HG03097 (cell line): ENCODE measurements at regions not wholly inside any gene's neighbourhood (a gene's known extent, or its start where the extent isn't known, plus 50 kb on each side); places are given as distances from the start of the nearest gene placed in this dataset.

ENCODE experiments used
- ATAC-seq: cut with Tn5 transposase; IDR thresholded peaks from one replicate; pipeline ENCODE4 v1.9.1; 2021; ENCODE audit not compliant: unreplicated experiment, low FRiP score

DNA sequence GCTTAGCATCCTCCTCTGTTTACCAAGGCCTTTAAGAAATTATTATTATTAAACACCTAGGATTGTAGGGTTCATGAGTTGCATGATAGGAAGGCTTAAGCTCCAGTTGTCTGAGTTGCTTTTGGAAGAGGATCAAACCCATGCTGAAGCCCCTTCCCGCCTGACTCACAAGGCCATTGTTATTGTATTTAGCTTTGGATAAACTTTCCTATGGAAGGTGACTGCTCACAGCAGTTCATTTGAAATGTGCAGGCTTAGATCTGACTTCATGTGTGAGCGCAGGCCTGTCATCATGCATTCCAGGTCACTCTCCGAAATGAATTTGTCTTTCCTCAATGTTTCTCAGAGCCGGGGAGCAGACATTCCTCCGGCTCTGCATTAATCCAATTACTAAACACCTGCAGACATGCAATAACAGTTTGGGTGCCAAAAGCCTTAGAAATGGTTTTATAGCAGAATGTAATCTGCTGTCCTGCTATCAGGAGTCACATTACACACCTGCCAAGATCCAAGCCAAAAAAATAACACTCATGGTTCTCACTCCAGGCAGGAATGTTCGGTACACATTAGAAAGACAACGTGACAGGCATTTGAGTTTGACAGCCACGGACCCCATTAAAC, 119.9 kb downstream of the OSR1 start:
- no peak for ATAC-seq

DNA sequence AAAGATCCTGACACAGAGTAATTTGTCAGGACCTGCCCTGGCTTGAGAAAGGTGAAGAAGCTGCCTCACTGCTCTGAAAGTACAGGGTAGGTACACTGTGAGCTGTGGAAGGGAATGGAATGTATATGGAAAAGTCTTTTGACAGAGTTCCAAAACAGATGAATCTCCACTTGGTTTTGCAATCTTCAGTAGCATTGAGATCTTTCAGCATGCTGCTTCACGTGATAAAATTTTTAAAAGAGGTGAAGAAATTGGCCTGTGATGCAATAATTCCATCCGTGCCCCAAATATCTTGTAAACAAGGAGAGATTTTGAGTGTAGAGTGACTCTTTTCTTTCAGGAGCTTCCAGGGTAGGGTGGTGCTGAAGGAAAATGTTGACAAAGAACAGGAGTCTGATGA, 123.1 kb downstream of the OSR1 start:
- no peak for ATAC-seq

DNA sequence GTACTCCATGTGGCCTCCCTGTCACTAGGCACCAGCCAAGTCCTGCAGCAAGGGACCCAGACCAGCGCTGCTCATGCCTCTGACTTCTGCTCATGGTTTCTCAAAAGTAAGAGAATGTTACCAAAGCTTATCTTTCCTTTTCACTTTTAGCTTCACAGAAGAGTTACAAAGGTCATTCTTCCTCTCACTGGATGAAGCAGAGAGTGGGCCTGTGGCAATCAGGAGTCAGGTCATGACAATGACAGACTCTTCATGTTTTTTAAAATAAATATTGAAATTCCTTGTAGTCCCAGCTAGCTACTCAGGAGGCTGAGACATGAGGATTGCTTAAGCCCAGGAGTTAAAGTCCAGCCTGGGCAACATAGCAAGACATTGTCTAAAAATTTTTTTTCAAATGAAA, 126.1 kb downstream of the OSR1 start:
- ATAC-seq = no peak

DNA sequence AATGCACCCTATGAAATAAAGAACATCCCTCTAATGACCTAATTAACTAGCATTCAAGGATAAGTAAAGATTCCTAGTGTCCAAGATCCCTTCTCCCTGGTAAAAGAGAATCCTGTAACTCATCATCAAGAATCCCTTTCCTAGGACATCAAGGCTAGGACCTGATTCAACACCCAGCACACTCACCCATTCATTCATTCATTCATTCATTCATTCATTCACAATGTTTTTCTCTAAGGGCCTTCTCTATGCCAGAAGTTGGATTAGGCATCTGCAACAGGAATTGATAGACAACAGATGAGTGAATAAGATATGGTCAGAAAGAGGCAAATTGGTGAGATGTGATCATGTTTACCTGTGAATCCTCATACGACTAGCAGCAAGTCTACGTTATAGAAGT, 126.8 kb downstream of the OSR1 start:
- no peak for ATAC-seq

DNA sequence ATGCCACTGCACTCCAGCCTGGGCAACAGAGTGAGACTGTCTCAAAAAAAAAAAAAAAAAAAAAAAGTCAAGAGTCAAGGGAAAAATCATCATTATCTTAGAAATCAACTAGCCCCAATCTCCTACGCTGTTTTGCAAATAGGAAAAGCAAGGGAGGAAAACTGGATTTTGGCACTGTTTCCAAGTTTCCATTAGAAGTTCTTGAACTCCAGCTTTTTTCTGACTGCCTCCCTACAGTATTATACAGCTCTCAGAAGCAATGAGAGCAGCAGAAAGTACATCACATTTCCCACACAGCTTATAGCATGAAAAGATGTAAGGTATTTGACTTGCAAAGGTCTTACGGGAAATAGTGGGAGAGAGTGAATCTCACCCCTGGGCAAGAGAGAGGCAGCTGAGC, 127.8 kb downstream of the OSR1 start:
- no peak for ATAC-seq

DNA sequence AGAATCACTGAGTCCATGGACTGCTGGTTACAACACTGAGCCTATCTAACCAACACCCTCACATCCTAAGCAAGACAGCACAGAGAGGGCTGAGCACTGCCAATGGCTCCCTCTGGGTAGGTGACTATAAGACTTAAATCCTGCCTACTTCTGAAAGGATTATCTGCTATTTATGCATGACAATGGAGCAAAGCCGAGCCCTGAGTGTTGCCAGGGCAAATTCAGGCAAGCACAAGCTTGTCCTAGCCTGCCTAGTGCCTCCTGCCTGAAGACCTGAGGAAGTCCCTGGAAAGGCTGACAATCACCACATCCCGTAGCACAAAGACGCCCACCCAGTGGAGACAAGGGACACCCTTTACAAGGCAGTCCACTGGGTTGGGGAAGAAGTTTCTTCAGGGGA, 129.7 kb downstream of the OSR1 start:
- ATAC-seq = no peak

DNA sequence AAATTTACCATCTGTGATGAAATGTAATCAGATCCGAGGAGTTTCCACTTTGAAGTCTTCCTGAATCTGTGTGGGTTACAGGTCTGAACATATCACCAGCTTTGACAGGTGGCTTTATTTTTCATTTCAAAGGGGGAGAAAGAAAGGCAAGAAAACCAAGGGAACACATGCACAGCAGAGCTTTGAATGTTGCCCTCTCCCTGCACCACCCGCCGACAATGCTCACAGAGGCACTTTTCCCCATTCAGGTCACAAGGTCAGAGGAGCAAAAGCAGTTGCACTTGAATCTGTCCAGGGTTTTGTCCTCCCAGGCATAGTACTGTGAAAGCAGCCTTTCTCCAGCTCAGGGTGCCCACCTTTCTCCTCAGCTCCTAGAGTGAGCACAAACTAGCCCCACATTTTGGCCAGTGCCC, 130.2 kb downstream of the OSR1 start:
- no peak for ATAC-seq

DNA sequence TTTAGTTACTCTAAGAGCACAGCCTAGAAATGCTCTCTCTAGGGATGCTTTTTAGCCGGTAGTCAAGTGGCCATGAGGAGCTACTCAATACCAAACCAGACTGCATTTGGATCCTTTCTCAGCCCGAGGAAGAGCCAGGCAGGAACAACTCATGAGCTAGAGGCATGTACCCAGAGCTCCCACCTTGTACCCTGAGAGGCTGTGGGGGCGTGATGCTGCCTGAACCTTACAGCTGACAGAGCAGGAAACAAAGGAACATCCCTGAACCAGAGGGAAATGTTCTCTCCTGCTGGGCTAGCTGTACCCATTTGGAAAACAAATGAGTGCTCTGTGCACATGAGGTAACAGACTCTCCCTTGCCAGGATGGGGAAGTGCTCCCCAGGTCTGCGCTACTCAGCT, 131.6 kb downstream of the OSR1 start:
- ATAC-seq = no peak

DNA sequence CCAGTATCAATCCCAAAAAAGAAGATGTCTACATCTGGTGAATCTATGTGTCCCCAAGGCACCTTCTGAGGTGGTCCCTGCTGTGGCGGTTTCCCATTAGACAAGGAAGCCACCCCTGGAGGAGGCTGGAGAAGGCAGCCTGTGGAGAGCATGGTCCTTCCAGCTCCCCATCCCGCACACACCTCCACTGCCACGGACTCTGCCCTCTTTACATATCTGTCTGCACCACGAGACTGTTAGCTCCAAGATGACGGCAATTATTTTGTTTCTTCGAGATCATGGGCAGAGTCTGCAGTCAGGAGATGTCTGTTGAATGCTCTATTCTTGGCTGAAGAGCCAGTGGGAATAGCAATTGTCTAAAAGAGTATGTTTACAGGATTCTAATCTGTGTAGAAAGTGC, 132.0 kb downstream of the OSR1 start:
- ATAC-seq = no peak

DNA sequence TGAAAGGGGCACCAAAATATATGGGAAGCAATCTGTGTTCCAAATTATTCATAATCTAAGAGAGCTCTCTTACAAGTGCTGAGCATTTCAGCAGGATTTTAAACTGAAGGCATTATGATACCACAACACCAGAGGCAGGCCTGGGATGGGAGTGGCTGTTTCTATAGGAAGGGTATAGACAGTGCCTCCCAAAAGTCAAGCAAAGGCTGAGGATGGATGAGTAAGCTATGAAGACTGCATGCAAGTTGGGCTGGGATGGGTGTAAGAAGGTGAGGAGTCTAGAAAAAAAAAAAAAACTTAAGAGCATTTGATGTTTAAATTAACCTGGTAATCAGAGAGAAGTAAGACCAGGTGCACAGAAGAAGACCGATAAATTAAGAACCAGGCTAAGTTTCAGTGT, 132.5 kb downstream of the OSR1 start:
- no peak for ATAC-seq

DNA sequence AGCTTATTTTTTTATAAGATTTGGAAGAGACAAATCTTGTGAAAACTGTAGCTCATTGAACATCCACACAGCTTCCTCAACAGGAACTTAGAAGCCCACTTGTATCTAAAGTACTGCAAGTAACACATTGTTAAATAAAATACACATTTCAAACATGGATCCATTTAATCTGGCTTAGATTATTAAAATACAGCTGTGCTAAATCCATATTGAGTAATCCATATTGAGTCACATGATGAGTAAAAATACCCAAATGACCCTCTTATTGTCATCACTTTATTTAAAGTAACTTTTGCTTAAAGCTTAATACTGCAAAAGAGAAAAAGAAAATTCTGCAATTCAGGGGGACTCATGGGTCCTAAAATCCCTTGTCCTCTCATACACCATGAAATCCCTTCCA, 133.3 kb downstream of the OSR1 start:
- no peak for ATAC-seq

DNA sequence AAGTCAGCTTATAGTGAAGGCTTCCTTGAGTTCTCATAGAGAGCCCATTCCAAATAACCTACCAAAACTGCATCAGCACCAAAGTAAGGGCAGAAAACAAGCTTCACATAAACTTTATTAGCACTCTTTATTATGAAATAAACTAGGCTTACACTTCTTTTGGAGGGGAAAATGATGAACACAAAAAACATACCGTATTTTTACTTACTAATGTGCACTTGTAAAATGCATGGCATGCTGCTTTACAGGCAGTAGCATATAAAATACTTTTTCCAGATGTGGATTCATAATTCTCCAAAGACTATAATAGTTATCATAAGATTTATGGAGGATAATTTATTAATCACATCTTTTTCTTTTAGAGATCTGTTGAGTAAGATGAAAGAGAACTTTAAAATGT, 133.9 kb downstream of the OSR1 start:
- no peak for ATAC-seq

DNA sequence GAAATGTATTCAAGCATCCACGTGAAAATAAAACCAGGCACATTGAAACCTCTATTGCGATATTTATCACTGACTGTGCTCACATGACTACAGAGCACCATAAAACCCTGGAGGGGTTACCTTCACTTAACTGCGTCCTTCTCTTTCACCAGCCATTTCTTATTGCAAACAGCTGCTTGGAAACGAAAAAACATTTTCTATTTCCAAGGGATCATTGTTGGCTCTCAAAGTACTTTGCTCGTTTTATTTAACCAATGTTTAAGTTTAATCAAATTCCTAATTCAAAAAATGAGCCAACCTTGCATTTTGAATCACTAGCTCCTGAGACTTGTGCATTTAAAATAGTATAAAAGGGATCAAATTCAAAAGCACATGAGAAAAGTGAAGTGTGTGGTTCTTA, 134.4 kb downstream of the OSR1 start:
- no peak for ATAC-seq

DNA sequence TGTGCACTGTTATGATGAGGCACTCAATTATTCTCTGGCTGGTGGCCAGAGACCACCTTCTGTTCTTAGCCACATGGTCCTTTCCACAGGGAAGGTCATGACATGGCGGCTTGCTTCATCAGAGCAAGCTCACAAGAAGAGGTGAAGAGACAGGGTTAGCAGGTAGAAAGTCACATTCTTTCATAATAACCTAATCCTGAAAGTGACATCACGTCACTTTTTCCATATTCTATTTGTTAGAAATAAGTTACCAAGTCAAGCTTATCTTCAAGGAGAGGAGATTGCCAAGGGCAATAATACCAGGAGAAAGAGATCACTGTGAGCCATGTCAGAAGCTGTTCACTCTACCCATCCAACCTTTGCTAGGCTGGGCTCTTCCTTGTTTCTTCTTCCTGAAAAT, 139.4 kb downstream of the OSR1 start:
- ATAC-seq = no peak

DNA sequence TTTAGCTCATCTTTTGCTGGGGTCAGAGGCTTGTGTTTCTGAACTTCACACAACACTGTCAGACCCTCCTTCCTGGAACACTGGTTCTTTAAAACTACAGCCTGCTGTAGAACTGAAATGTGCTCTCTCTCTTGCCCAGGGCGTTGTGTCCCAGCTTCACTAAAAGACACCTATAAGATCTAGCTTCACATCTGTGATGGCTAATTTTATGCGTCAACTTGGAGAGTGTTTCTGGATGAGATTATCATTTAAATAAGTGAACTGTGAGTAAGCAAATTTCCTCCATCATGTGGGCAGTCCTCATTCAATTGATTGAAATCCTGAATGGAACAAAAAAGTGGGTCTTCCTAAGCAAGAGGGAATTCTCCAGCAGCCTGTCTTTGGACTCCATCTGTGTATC, 140.3 kb downstream of the OSR1 start:
- ATAC-seq = no peak

DNA sequence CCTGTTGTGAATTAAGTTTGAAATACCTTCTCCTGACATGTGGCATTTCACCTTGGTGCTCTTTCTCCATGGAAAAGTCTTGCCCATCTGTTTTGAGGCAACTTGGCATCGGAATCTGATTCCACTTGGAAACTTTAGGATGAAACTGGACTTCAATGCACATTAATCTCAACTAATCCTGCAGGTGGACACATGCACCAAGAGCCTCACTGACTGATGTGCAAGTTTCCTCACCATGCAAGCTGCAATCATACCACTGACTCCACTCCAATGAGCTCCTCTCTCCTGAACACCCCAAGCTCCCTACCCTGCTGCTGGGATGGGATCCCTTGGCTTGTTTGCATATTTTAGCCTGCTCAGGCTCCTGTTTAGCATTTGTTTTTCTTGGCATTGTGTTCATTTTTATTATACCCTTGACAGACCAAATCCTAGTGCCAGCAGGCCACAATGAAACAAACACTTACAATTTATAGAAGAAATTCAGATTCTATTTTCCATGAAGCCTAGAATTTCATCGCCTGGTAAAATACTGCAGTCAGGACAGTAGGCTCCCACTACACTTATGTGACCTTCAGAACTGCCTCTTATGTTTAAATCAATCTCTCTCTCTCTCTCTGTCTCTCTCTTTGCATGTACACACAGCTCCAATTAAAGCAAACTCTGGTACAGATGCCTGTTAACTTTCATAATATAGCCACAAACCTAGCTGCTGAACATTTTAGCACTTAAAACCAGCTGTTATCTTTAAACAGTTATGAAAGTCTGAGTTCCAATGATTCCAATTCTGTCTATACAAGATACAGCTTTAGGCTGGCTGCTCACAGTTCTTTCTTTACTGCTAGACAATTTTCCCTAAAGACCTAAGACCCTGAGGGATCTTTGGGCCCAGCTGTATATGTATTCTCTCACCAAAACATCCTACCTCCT, 141.5 kb downstream of the OSR1 start:
- no peak for ATAC-seq

DNA sequence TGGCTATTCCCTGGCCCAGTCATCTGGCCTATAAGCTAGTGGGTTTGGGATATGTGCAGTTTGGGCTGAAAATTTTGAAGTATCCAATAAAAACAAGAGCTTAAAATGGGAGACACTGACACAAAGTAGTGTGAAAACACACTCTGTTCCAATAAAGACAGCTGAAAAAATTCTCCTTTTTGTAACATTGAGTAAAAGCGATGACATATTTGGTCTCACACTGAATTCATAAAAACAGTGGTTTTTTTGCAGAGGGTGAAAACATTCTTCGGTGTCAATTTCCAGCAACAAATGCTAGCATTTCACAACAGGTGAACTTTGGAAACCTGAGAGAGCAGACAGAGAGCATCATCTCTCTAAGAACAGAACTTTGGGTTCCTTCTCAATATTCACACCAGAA, 142.2 kb downstream of the OSR1 start:
- no peak for ATAC-seq

DNA sequence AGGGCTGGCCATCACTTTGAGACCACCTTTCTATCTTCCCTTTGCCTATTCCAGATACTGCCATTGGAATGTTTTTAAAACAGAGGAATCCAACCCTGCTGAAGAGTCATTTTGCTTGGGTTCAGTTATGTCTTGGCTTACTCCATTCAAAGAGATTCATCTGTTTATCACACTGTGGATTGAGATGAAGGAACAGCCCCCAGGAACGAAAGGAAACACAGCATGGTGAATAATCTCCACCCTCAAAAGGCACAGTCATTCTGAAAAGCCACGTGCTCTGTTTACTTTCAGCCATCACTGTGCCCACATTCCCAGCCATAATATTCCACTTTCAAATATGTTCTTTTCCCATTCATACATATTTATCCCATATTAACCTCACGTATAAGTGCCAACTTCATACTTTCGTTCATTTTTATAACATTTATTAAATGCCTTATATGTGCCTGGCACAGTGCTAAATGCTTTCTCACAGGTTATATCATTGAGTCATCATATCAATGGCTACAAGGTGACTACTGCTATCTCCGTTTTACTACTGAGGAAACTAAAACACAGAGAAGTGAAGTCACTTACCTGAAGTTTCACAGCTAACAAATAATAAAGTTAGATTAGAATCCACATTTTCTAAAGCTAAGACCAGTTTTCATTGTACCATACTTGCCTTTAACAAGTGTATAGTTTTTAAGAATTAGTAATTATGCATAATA, 143.6 kb downstream of the OSR1 start:
- ATAC-seq = no peak

DNA sequence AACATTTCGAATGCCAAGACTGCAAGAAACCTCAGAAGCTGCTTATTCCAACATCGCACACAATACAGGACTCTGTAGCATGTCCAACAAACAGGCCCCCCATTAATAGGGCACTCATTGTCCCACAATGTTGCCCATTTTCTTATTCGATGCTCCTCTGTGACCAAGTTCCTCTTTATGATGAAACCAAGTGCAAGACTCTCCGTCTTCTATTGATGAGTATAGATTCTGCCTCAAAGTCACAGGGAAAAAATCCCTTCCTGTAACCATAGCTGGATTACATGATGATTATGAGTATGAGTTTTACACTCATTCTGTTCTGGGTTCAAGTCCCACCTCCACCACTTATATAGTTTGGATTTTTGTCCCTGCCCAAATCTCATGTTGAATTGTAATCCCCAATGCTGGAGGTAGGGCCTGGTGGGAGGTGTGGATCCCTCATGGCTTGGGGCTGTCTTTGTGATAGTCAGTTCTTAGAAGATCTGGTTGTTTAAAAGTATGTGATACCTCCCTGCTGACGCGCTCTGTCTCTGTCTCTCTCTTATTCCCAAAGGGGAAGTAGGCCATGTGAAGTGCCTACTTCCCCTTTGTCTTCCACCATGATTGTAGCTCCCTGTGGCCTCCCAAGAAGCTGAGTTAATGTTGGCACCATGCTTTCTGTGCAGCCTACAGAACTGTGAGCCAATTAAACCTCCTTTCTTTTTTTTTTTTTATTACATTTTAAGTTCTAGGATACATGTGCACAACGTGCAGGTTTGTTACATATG, 148.7 kb downstream of the OSR1 start:
- no peak for ATAC-seq

DNA sequence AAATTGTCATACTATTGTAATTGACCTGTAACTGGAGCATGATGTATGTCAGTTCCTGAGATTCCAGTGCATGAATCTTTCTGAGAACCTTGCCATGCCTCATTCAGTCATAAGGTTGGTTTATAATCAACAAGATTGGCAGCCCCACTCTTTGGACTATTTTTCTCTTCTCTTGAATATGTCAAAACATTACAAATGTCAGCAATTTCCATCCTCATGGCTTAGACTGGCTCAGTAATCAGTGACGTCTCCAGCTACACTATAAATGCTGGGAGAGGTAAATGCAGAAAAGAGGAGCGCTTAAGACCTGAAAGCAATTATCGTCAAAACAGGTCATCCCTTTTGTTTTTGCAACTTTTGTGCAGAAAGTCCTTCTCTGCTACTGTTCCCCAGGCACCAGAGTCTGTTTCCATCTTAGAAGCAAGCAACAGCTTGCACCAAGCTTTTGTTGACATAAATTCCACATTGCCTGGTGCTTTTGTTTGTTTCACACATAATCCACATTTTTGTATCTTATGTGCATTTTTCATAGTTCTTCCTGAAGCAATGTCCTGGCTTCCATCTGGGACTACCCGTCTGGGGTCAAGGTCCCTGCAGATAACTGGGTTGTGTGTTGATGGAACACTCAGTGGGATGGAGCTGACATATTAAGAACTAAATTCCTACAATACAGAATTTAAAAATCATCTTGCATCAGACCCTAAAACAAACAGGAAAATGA, 149.8 kb downstream of the OSR1 start:
- no peak for ATAC-seq
